Esophagus squamous epithelium (tissue), 5 donors: ENCODE measurements at regions not wholly inside any gene's neighbourhood (a gene's known extent, or its start where the extent isn't known, plus 50 kb on each side); places are given as distances from the start of the nearest gene placed in this dataset.
"Not testable (repeated sequence)": the region's sequence is repeated elsewhere in the genome, so short reads cannot be mapped to it uniquely, and the experiment has no call there.

ENCODE experiments used
- DNase-seq: peaks from one replicate; lab custom pipeline; 2025; lab: John Stamatoyannopoulos, UW
- H3K27ac ChIP-seq, 4 donors: fragments of 200-600 bp; sonication (generic); one replicate each; pipeline ENCODE4 v1.5.1; 2016 to 2019; ENCODE audit warnings: mild to moderate bottlenecking in 1 of 4
- H3K27me3 ChIP-seq, 4 donors: fragments of 200-600 bp; sonication (generic); 1 replicate in 3 of 4; 2 replicates in 1 of 4; pipeline versions ENCODE4 v1.5.1 to v1.6.0; 2017 to 2021; ENCODE audit warnings: antibody characterized with exemption in 1 of 4
- H3K36me3 ChIP-seq, 3 donors: fragments of 200-600 bp; sonication (generic); one replicate each; pipeline ENCODE4 v1.5.1; 2016 to 2019
- H3K4me1 ChIP-seq, 3 donors: fragments of 200-600 bp; sonication (generic); one replicate each; pipeline ENCODE4 v1.5.1; 2017 to 2019
- H3K4me3 ChIP-seq, 4 donors: fragments of 200-600 bp; sonication (generic); 1 replicate in 3 of 4; 2 replicates in 1 of 4; pipeline ENCODE4 v1.5.1; 2016 to 2019; ENCODE audit warnings: mild to moderate bottlenecking in 2 of 4, moderate library complexity in 1 of 4
- H3K9me3 ChIP-seq, 3 donors: fragments of 200-600 bp; sonication (generic); one replicate each; pipeline ENCODE4 v1.5.1; 2016 to 2019
- POLR2A ChIP-seq, 4 donors: fragments of 450-650 bp; IDR thresholded peaks; one replicate each; pipeline ENCODE4 v1.6.1; 2017; ENCODE audit warnings: antibody characterized with exemption in 4 of 4, mild to moderate bottlenecking in 4 of 4, moderate library complexity in 3 of 4
- WGBS, 2 donors: methylation state at CpG; one replicate each; pipeline ENCODE4 v1.1.5; 2018; 5-methylcytosine and 5-hydroxymethylcytosine counted together
- intact Hi-C: fragments of 100-400 bp; cut with DNase I; formaldehyde crosslinking; loops from one replicate; pipeline ENCODE4 v1.15.0; 2022
- TF ChIP-seq, protein P1 (sequence below), 6 experiments: fragments of 450-650 bp in 4 of 6; fragments of 200-600 bp in 2 of 6; sonication (generic) in 2 of 6; IDR thresholded peaks; one replicate each; pipeline ENCODE4 v1.5.1; 2016 to 2019; ENCODE audit warnings: antibody characterized with exemption in 6 of 6, mild to moderate bottlenecking in 4 of 6, moderate library complexity in 4 of 6
- donor health status: DM: yes; HTN: yes; CAD: no.

DNA sequence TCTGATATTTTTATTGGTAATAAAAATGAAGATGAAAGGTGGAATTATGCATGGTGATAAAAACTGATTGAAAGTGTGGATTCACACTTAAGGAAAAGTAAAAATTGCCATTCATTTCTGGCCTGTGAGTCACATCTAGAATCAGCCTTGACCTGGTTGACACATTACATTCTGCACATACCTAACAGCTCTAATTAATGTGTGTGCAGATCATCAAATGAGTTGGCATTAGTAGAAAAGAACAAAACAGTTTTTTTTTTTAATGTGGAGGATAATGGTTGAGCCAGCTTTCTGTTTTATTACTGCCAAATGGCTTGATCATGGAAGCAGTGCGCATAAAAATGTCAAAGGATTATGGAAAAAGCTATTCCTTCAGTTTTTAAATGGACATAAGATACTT is 142.6 kb upstream of the TMEM196 start:
- Histone ChIP-seq H3K27me3 (no peaks in the 10 kb centered on the region), H3K9me3 (no peaks in the 10 kb centered on the region), H3K36me3 (no peaks in the 10 kb centered on the region), H3K4me1 (no peaks in the 10 kb centered on the region), H3K4me3 (no peak overlapping the region), H3K27ac (no peak overlapping the region)
- no peak for TF ChIP-seq POLR2A (IDR thresholded peaks at IDR 0.05)
- TF ChIP-seq, protein P1, sequence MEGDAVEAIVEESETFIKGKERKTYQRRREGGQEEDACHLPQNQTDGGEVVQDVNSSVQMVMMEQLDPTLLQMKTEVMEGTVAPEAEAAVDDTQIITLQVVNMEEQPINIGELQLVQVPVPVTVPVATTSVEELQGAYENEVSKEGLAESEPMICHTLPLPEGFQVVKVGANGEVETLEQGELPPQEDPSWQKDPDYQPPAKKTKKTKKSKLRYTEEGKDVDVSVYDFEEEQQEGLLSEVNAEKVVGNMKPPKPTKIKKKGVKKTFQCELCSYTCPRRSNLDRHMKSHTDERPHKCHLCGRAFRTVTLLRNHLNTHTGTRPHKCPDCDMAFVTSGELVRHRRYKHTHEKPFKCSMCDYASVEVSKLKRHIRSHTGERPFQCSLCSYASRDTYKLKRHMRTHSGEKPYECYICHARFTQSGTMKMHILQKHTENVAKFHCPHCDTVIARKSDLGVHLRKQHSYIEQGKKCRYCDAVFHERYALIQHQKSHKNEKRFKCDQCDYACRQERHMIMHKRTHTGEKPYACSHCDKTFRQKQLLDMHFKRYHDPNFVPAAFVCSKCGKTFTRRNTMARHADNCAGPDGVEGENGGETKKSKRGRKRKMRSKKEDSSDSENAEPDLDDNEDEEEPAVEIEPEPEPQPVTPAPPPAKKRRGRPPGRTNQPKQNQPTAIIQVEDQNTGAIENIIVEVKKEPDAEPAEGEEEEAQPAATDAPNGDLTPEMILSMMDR (IDR thresholded peaks at IDR 0.05) = no peak
- WGBS, 2 donors = 57 to 71% methylated on average over 1 of the region's 1 CpG
- intact Hi-C loops = no loop called here
- no peak for DNase-seq

DNA sequence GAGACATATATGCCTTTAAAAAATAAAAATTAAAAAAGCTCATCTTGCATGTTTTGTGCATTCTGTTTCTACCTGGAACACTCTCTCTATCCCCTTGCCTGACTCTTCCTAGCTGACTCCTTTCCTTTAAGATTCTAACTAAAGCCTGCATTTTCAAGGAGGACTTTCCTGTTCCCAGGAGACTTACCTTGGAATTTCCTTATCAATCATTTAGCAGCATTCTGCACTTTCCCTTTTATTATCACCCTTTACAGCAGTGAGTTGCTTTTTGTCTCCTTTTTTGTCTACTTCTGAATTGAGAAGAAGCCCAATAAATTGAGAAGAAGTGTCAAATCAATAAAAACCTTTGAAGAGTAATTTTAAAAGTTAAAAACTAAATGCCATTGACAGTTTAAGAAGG is 142.2 kb upstream of the TMEM196 start:
- Histone ChIP-seq H3K27me3 (no peaks in the 10 kb centered on the region), H3K27ac (no peak overlapping the region), H3K36me3 (no peaks in the 10 kb centered on the region), H3K9me3 (no peaks in the 10 kb centered on the region), H3K4me3 (no peak overlapping the region), H3K4me1 (no peaks in the 10 kb centered on the region)
- DNase-seq = no peak
- intact Hi-C loops = no loop called here
- TF ChIP-seq, protein P1 (IDR thresholded peaks at IDR 0.05) = no peak
- TF ChIP-seq POLR2A (IDR thresholded peaks at IDR 0.05) = no peak

DNA sequence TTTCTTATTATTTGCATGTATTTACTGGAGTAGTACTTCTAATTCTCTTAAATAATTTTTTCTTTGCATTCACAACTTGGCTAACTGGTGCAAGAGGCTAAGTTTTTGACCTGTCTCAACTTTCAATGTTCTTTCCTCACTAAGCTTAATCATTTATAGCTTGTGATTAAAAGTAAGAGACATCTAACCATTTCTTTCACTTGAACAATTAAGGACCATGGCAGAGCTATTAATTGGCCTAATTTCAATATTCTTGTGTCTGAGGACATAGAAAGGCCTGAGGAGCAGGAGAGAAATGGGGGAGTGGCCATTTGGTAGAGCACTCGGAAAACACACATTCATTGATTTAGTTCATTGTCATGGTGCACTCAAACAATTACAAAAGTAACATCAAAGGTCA is 141.4 kb upstream of the TMEM196 start:
- Histone ChIP-seq H3K36me3 (no peaks in the 10 kb centered on the region), H3K27ac (no peak overlapping the region), H3K4me1 (no peaks in the 10 kb centered on the region), H3K27me3 (no peaks in the 10 kb centered on the region), H3K9me3 (no peaks in the 10 kb centered on the region), H3K4me3 (no peak overlapping the region)
- DNase-seq = no peak
- TF ChIP-seq POLR2A (IDR thresholded peaks at IDR 0.05) = no peak
- TF ChIP-seq, protein P1 (IDR thresholded peaks at IDR 0.05) = no peak
- 78 to 79% methylated on average over 1 of the region's 1 CpG for WGBS, 2 donors
- intact Hi-C loops = no loop called here

DNA sequence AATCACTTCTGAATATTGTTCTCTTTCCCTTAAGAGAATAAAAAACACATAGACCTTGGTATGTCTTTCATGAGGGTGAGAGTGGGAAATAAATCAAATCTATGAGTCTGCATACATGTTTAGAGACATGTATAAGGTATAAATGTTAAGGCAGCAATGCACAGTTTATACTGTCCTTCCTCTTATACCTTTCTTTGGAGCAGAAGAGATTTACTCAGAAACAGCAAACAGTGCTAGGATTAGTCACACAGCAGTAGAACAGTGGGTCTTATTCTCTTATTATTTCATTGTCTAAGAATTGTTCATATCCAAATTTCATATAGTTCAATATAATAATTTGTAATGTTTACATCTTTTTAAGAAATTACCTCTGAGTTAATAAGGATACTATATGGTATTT is 126.7 kb upstream of the TMEM196 start:
- TF ChIP-seq, protein P1 (IDR thresholded peaks at IDR 0.05) = no peak
- TF ChIP-seq POLR2A (IDR thresholded peaks at IDR 0.05) = no peak
- Histone ChIP-seq H3K36me3 (no peaks in the 10 kb centered on the region), H3K27me3 (no peaks in the 10 kb centered on the region), H3K4me1 (peaks cover 0 to 4% (median 0%) of the 10 kb centered on the region in 3 donors), H3K4me3 (no peak overlapping the region), H3K27ac (no peak overlapping the region), H3K9me3 (no peaks in the 10 kb centered on the region)
- DNase-seq = no peak
- intact Hi-C loops = no loop called here

DNA sequence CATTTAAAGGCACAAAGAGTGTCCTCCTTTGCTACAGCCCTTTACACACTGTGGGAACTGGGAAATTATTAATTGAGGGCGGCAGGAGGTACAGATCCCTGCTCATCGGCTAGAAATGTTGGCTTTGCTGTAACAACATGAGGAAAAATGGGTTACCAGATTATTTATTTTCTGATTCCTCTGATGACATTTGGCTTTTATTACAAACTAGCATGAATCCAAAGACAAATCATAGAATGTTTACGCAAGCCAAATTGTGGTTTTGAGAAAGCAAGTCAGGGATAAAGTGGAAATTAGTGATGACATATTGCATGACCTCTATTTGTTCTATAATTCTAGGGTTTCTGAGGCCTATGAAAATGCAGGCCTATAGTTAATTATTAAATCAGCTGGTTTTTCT is 126.1 kb upstream of the TMEM196 start:
- Histone ChIP-seq H3K27me3 (no peaks in the 10 kb centered on the region), H3K9me3 (no peaks in the 10 kb centered on the region), H3K36me3 (no peaks in the 10 kb centered on the region), H3K4me1 (peaks cover 0 to 4% (median 0%) of the 10 kb centered on the region in 3 donors), H3K27ac (no peak overlapping the region), H3K4me3 (no peak overlapping the region)
- no peak for DNase-seq
- 44 to 52% methylated on average over 3 of the region's 3 CpGs for WGBS, 2 donors
- TF ChIP-seq, protein P1 (IDR thresholded peaks at IDR 0.05) = no peak
- no peak for TF ChIP-seq POLR2A (IDR thresholded peaks at IDR 0.05)
- intact Hi-C loops = no loop called here

DNA sequence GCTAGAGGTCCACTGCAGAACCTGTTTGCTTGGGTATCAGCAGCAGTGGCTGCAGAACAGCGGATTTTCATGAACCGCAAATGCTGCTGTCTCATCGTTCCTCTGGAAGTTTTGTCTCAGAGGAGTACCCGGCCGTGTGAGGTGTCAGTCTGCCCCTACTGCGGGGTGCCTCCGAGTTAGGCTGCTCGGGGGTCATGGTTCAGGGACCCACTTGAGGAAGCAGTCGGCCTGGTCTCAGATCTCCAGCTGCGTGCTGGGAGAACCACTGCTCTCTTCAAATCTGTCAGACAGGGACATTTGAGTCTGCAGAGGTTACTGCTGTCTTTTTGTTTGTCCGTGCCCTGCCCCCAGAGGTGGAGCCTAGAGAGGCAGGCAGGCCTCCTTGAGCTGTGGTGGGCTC is 109.5 kb upstream of the TMEM196 start:
- 90 to 93% methylated on average over 3 to 5 of the region's 11 CpGs for WGBS, 2 donors

More for the DNA sequence above, 109.5 kb upstream of the TMEM196 start:
- H3K9me3 ChIP-seq, H3K27ac ChIP-seq, DNase-seq, H3K4me1 ChIP-seq, H3K27me3 ChIP-seq, H3K4me3 ChIP-seq, H3K36me3 ChIP-seq, intact Hi-C loops: not testable (repeated sequence)
